Activated CD8-positive, alpha-beta memory T cell treated with anti-CD3 and anti-CD28 coated beads, Interleukin-2, amount 10 ng/mL, durations not matched to agents 7 days and 5 days (primary cell): ENCODE measurements at regions not wholly inside any gene's neighbourhood (a gene's known extent, or its start where the extent isn't known, plus 50 kb on each side); places are given as distances from the start of the nearest gene placed in this dataset.
"Not testable (repeated sequence)": the region's sequence is repeated elsewhere in the genome, so short reads cannot be mapped to it uniquely, and the experiment has no call there.

Experiments
- ATAC-seq: fragments of 150-1000 bp; cut with Tn5 transposase; one replicate; pipeline ENCODE4 v1.10.0; 2021; ENCODE audit warnings: moderate library complexity
- CTCF ChIA-PET: fragments of 350-600 bp; sonication (Branson Sonifier 250); formaldehyde crosslinking; loops from one replicate; lab custom pipeline; 2021; ENCODE audit warnings: antibody characterized with exemption; lab: Charles Lee
- DNase-seq: peaks from one replicate; pipeline ENCODE4 v3.0.0-alpha.2; 2020
- H3K27ac Mint-ChIP-seq: one replicate; pipeline ENCODE4 v1.8.0; 2021; ENCODE audit warnings: mild to moderate bottlenecking, mixed read lengths
- H3K27me3 Mint-ChIP-seq: one replicate; pipeline ENCODE4 v1.8.0; 2021; ENCODE audit warnings: mixed read lengths
- H3K36me3 Mint-ChIP-seq: one replicate; pipeline ENCODE4 v1.8.0; 2021; ENCODE audit warnings: mild to moderate bottlenecking, mixed read lengths
- H3K4me1 Mint-ChIP-seq: one replicate; pipeline ENCODE4 v1.8.0; 2021; ENCODE audit warnings: mixed read lengths
- H3K4me3 Mint-ChIP-seq: one replicate; pipeline ENCODE4 v1.8.0; 2021; ENCODE audit warnings: mild to moderate bottlenecking, moderate library complexity, mixed read lengths
- H3K9me3 Mint-ChIP-seq: one replicate; pipeline ENCODE4 v1.8.0; 2022; ENCODE audit warnings: low read depth, mixed read lengths

DNA sequence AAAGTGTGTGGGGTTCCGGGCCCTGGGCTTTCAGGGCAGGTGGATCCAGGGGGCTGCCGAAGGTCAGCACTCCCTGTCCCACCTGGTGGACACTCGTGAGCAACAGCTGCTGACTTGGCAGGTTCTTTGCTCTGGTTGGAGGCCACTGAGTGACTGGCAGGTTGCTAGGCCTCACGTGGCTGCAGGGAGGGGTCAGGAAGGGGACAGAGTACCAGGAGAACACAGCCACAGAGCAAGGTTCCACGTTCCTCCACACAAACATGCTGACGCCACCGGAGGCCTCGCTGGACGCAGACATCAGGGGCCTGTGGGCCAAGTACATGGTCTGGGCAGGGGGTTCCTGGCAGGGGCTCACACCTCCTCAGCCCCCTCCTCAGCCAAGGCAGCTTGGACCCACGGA is 152.0 kb upstream of the CDK13 start:
- H3K27me3 Mint-ChIP-seq, H3K4me3 Mint-ChIP-seq, H3K9me3 Mint-ChIP-seq, CTCF ChIA-PET, ATAC-seq, H3K4me1 Mint-ChIP-seq, DNase-seq, H3K36me3 Mint-ChIP-seq, H3K27ac Mint-ChIP-seq: not testable (repeated sequence)

DNA sequence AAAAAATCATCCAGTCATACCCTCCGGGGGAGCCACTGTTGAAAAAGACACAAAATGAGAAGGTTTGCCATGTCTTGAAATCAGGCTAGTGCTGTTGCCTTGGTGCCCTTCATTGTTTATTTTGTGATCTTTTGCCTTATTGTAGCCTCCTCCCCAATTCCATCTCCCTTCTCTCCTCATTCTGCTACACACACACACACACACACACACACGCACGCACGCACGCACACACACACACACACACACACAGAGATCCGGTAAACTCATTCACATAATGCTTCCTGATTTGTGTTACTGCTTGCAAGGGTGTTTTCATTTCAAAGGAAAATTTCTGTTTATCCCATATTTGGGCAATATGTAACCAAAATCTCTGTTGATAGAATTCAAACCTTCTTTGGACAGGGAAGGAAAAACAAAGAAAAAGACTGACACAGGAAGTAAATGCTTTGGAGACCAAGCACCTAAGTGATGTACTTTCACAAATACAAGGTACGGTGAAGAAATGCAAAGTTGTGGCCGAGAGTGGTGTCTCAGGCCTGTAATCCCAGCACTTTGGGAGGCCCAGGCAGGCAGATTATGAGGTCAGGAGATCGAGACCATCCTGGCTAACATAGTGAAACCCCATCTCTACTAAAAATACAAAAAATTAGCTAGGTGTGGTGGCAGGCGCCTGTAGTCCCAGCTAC is 141.1 kb upstream of the CDK13 start:
- ATAC-seq (no peak), DNase-seq (no peak)
- H3K36me3 Mint-ChIP-seq: no peaks in the 10 kb centered on the region
- CTCF ChIA-PET: no interaction called here
- H3K9me3 Mint-ChIP-seq: no peaks in the 10 kb centered on the region
- no peaks in the 10 kb centered on the region for H3K4me1 Mint-ChIP-seq
- H3K27ac Mint-ChIP-seq: no peak overlapping the region
- H3K4me3 Mint-ChIP-seq: no peak overlapping the region
- peaks cover 15% of the 10 kb centered on the region for H3K27me3 Mint-ChIP-seq

DNA sequence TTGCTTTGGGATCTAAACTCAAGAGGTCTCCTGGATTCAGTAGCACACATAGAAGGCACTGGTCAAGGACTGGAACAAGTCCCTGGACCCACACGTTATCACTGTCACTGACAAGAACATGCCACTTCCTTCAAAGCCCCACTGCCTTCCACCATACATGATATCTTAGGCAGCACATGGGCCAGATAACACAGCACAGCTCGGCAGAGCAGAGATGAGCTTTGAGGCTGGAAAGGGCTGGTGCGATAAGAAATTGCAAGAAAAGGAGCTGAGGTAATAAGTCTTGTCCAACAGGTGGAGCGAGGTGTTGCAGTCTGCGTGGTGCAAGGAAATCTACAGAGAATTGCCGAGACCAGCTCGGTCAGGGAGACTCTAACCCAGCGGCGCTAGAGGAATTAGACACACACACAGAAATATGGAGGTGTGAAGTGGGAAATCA is 139.8 kb upstream of the CDK13 start:
- CTCF ChIA-PET: no interaction called here
- Mint-ChIP-seq H3K36me3 (no peaks in the 10 kb centered on the region), H3K9me3 (no peaks in the 10 kb centered on the region), H3K4me1 (no peaks in the 10 kb centered on the region), H3K27me3 (peaks cover 22% of the 10 kb centered on the region), H3K27ac (no peak overlapping the region), H3K4me3 (no peak overlapping the region)
- no peak for ATAC-seq
- DNase-seq: no peak

DNA sequence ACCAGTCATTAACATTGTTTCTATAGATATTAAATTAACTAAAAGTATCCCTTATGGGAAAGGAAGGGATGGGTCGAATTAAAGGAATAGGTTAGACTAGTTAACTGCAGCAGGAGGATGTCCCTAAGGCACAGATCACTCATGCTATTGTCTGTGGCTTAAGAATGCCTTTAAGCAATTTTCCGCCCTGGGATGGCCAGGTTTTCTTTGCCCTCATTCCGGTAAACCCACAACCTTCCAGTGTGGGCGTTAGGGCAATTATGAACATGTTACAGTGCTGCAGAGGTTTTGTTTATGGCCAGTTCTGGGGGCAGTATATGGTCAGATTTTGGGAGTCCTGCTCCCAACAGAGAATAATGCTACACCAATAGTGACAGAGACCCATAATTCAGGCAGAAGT is 139.3 kb upstream of the CDK13 start:
- CTCF ChIA-PET: no interaction called here
- Mint-ChIP-seq H3K36me3 (no peaks in the 10 kb centered on the region), H3K4me1 (no peaks in the 10 kb centered on the region), H3K27ac (no peak overlapping the region), H3K27me3 (peaks cover 27% of the 10 kb centered on the region), H3K4me3 (no peak overlapping the region), H3K9me3 (no peaks in the 10 kb centered on the region)
- DNase-seq: no peak
- no peak for ATAC-seq

DNA sequence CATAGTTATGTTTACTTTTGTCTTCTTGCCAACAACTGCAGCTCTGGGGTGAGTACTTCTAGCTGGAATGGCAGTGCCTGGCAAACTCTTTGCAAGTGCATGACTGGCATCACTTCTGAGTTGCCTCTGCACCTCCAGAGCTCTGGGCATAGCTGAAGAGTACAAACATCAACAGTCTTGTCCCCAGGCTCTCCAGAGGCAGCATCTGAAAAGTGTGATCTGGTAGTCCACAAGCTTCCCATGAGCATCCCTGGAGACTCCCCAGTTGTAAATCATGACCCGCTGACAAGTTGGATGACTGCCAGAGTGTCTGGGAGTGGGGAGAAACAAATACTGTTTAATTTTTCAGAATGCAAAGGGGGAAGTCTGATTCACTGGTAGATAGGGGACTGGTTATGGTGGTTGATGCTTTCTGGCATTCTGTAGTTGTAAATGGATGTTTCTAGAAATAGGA is 138.9 kb upstream of the CDK13 start:
- CTCF ChIA-PET: no interaction called here
- no peak overlapping the region for H3K27ac Mint-ChIP-seq
- no peaks in the 10 kb centered on the region for H3K9me3 Mint-ChIP-seq
- no peaks in the 10 kb centered on the region for H3K36me3 Mint-ChIP-seq
- no peak for DNase-seq
- H3K4me1 Mint-ChIP-seq: no peaks in the 10 kb centered on the region
- H3K27me3 Mint-ChIP-seq: peaks cover 32% of the 10 kb centered on the region
- ATAC-seq: no peak
- H3K4me3 Mint-ChIP-seq: no peak overlapping the region

DNA sequence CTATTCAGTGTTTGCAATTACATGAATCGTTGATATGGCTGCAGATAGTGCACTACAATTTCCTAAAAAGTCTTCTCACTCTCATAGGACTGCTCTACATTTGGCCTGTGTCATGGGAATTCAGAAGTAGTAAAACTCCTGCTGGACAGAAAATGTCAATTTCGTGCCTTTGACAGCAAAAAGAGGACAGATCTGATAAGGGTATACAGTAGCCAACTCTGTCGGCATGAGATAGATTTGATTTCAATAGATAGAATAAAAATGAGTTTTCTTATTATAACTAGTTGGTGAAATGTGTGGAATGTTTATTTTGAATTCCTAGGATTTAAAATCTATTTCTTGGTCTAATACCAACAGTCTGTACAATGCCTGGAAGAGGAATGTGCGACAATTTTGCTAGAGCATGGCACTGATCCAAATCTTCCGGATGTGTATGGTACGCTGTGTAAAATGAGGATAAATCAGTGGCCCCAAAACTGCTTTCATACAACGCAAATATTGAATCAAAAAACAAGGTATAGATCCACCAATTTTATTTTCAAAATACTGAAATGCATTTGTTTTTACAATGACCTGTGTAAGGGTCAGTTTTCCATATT is 133.5 kb upstream of the CDK13 start:
- Mint-ChIP-seq H3K4me3 (no peak overlapping the region), H3K36me3 (no peaks in the 10 kb centered on the region), H3K4me1 (no peaks in the 10 kb centered on the region), H3K9me3 (no peaks in the 10 kb centered on the region), H3K27ac (no peak overlapping the region), H3K27me3 (peaks cover 68% of the 10 kb centered on the region)
- DNase-seq (no peak), ATAC-seq (no peak)
- CTCF ChIA-PET: no interaction called here

DNA sequence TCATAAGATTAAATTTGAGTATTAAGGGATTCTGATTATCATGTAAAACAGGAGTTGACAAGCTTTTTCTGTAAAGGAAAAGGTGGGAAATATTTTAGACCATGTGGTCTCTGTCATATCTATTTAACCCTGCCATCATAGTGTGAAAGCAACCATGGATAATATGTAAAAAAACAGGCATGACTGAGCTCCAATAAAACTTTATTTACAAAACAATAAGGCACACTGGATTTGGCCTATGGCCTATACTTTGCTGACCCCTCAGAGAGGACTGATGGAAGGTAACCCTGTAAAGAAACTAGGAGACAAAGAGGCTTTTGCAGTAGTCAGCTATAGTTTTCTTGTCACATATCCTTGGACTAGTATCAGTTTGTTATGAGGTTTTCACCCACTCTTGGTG is 130.5 kb upstream of the CDK13 start:
- DNase-seq: no peak
- H3K4me3 Mint-ChIP-seq: no peak overlapping the region
- no peak overlapping the region for H3K27ac Mint-ChIP-seq
- no peaks in the 10 kb centered on the region for H3K9me3 Mint-ChIP-seq
- H3K36me3 Mint-ChIP-seq: no peaks in the 10 kb centered on the region
- no peak for ATAC-seq
- H3K4me1 Mint-ChIP-seq: no peaks in the 10 kb centered on the region
- H3K27me3 Mint-ChIP-seq: peaks cover 69% of the 10 kb centered on the region
- CTCF ChIA-PET: interaction anchor here (1.1 kb wide), 1 partner anchor 9 kb away, joined by 3 read pairs; no protein-coding TSS in a partner anchor

DNA sequence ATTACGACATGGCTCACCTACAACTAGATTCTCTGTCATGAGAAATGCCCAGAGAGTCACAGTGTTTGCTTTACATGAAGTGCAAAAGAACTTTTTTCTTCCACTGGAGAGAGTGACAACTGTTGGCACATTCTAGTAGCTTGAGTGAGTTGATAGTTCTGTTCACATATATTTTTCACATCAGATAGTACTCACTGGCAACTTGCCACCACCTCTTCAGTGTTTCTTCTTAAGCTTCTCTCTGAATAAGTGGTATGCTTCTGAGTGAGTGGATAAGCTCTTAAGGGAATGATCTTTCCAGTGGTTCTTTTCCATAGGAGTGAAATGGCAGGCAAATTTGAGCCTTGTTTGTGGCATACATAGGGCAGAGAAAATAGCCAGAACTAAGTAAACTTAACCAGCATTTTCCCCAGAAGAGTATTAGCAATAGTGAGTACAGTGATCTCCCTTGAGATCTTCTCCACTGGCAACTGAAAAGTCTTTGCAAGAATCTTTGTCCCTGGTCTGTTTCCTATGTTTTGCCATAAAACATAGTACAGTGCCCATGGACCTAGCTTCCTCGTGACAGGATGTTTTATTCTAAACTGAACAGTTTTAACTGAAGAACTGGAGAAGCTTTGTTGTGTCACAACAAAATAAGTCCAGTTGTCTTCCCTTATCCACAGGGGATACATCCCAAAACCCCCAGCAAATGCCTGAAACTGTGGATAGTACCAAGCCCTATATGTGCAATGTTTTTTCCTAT is 125.4 kb upstream of the CDK13 start:
- no peaks in the 10 kb centered on the region for H3K36me3 Mint-ChIP-seq
- peaks cover 8% of the 10 kb centered on the region for H3K4me1 Mint-ChIP-seq
- H3K27me3 Mint-ChIP-seq: peaks cover 63% of the 10 kb centered on the region
- no peak overlapping the region for H3K27ac Mint-ChIP-seq
- DNase-seq (no peak), ATAC-seq (no peak)
- CTCF ChIA-PET: interaction anchor here (1.7 kb wide), 1 partner anchor 244 kb away, joined by 4 read pairs; no protein-coding TSS in a partner anchor
- H3K4me3 Mint-ChIP-seq: no peak overlapping the region
- H3K9me3 Mint-ChIP-seq: no peaks in the 10 kb centered on the region

DNA sequence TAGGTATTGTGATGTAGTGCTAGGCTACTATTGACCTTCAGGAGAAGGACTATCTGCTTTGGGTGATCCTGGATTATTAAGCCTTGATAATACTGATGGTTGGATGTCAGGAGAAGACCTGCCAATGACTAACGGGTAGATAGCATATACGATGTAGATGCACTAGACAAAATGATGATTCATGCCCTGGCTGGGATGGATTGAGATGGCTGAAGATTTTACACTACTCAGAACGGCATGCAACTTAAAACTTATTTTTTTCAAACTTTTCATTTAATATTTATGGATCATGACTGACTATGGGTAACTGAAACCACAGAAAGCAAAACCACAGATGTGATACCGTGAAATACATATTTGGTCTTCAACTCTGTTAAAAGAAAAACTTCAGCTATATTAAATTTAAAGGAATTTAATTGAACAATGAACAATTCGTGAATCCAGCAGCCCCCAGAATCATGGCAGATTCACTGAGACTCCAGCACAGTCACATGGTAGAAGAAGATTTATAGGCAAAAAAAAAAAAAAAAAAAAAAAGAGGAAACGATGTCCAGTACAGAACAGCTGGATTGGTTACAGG is 124.6 kb upstream of the CDK13 start:
- Mint-ChIP-seq H3K4me3 (no peak overlapping the region), H3K9me3 (no peaks in the 10 kb centered on the region), H3K27ac (no peak overlapping the region), H3K4me1 (peaks cover 8% of the 10 kb centered on the region), H3K36me3 (no peaks in the 10 kb centered on the region), H3K27me3 (peaks cover 64% of the 10 kb centered on the region)
- CTCF ChIA-PET: interaction anchor here (0.7 to 1.7 kb wide), 2 partner anchors 245 to 492 kb away, joined by 3 to 4 read pairs; no protein-coding TSS in a partner anchor
- no peak for ATAC-seq
- no peak for DNase-seq

DNA sequence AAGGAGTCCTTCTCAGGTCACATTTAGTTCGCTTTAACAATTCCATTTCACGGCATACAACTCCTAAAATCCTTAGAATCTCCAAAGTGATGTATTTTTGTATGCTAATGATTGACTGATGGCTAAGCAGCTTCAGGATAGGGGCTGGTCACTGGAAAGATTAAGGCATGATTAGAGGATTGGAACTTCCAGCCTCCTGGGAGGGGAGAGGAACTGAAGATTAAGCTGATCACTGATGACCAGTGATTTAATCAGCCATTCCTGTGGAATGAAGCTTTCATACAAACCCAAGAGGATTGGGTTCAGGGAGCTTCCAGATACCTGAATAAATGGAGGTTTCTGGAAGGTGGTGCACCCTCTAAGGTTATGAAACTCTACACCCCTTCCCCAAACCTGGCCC is 123.9 kb upstream of the CDK13 start:
- Mint-ChIP-seq H3K27ac (no peak overlapping the region), H3K9me3 (no peaks in the 10 kb centered on the region), H3K27me3 (peaks cover 63% of the 10 kb centered on the region), H3K4me1 (peaks cover 8% of the 10 kb centered on the region), H3K4me3 (no peak overlapping the region), H3K36me3 (no peaks in the 10 kb centered on the region)
- DNase-seq: no peak
- ATAC-seq: no peak
- CTCF ChIA-PET: no interaction called here

DNA sequence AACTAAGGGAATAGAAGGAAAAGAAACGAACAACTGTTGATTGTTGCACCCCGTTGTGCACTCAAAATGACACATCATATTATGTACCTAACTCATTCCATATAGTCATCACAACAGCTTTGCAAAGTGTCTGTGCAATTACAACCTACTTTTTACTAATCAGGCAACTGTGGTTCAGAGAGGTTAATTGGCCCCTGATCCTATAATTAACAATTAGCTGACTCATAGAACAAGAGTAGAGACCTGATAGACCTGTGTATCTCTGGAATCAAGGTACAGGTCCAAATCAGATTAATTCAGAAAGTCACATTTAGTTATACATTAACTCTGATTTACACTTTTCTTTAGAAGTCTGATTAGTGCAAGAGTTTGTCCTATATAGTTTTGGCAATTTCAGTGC is 122.5 kb upstream of the CDK13 start:
- peaks cover 8% of the 10 kb centered on the region for H3K4me1 Mint-ChIP-seq
- H3K4me3 Mint-ChIP-seq: no peak overlapping the region
- CTCF ChIA-PET: interaction anchor here (1.3 kb wide), 1 partner anchor 8 kb away, joined by 3 read pairs; no protein-coding TSS in a partner anchor

DNA sequence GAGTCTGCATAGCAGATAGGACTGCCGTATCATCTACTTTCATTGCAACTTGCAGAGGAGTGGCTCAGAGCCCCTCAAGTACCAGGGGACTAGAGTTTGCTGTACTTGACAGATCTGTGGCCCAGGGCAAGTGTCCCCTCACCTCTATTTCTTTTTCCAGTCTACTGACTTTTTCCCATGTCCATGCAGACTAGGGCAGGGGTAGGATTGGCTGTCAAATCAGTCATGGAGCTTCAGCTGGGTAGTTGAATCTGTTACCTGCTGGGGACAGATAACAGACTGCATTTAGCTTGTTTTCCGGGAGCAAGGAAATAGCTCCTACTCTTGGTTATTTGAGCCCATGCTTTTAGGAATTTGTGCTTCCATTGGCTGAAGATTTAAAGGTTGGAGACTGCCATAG is 121.0 kb upstream of the CDK13 start:
- Mint-ChIP-seq H3K4me1 (peaks cover 13% of the 10 kb centered on the region), H3K9me3 (no peaks in the 10 kb centered on the region), H3K4me3 (no peak overlapping the region), H3K36me3 (no peaks in the 10 kb centered on the region), H3K27me3 (peaks cover 79% of the 10 kb centered on the region), H3K27ac (no peak overlapping the region)
- no peak for DNase-seq
- CTCF ChIA-PET: no interaction called here
- no peak for ATAC-seq

More for the DNA sequence above, 122.5 kb upstream of the CDK13 start:
- Mint-ChIP-seq H3K36me3 (no peaks in the 10 kb centered on the region), H3K27me3 (peaks cover 73% of the 10 kb centered on the region), H3K9me3 (no peaks in the 10 kb centered on the region), H3K27ac (no peak overlapping the region)
- ATAC-seq: no peak
- DNase-seq: no peak

DNA sequence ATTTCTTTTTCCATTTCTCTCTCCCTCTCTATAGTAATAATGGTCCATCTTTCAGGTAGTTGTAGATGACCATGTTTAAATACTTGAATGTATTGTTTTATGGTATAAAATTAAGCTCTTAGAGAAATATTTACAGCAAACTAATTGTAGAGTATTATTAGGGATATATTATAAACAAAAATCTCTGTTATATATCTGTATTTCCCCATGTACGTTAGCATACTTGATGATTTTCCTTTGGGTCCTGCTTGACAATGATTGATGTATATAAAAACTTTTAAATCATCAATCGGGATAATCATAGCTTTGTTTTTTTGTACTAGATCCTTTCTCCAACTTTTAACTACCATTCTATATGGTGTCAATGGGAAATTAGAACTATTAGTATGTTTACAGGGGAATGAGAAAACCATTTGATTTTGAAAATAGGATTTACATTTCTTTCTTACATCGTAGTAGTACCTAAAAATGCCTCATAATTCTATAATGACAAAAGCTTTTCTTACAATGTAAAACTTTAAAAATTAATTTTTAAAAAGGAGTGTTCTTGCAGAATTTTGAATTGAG is 117.5 kb upstream of the CDK13 start:
- Mint-ChIP-seq H3K4me1 (peaks cover 11% of the 10 kb centered on the region), H3K27me3 (peaks cover 78% of the 10 kb centered on the region), H3K36me3 (no peaks in the 10 kb centered on the region), H3K27ac (no peak overlapping the region), H3K4me3 (no peak overlapping the region), H3K9me3 (no peaks in the 10 kb centered on the region)
- ATAC-seq (no peak), DNase-seq (no peak)
- CTCF ChIA-PET: interaction anchor here (2.1 kb wide), 1 partner anchor 252 kb away, joined by 7 read pairs; no protein-coding TSS in a partner anchor
